PC-9 (cell line): ENCODE measurements at regions not wholly inside any gene's neighbourhood (a gene's known extent, or its start where the extent isn't known, plus 50 kb on each side); places are given as distances from the start of the nearest gene placed in this dataset.

ENCODE experiments used
- EZH2 ChIP-seq: fragments of 200-600 bp; sonication (generic); IDR thresholded peaks from 2 replicates; pipeline ENCODE4 v1.8.0; 2017; ENCODE audit warnings: antibody characterized with exemption, low read depth
- TF ChIP-seq, protein P1 (sequence below): fragments of 200-600 bp; sonication (generic); conservative IDR thresholded peaks from 2 replicates; pipeline ENCODE4 v1.6.1; 2017; ENCODE audit warnings: mixed run types, antibody characterized with exemption, mild to moderate bottlenecking, moderate library complexity

DNA sequence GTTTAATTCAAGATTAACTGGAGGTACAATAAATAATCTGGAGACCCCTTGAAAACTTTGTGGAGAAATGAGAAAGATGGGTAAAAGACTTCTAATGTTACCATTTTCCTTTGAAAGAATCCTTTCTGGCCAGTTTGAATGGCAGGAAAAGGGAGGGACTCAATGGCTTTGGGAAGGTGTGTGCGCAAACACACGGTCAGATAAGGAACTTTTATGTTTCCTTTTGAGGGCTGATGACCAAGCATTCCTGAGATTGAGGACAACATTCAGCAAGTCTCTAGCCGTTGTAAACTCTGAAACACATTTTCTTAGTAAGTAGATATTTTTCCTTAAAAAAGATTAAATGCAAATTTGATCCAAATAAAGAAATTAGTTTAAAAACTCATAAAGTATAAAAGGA is 909.7 kb upstream of the TENM4 start:
- TF ChIP-seq, protein P1, sequence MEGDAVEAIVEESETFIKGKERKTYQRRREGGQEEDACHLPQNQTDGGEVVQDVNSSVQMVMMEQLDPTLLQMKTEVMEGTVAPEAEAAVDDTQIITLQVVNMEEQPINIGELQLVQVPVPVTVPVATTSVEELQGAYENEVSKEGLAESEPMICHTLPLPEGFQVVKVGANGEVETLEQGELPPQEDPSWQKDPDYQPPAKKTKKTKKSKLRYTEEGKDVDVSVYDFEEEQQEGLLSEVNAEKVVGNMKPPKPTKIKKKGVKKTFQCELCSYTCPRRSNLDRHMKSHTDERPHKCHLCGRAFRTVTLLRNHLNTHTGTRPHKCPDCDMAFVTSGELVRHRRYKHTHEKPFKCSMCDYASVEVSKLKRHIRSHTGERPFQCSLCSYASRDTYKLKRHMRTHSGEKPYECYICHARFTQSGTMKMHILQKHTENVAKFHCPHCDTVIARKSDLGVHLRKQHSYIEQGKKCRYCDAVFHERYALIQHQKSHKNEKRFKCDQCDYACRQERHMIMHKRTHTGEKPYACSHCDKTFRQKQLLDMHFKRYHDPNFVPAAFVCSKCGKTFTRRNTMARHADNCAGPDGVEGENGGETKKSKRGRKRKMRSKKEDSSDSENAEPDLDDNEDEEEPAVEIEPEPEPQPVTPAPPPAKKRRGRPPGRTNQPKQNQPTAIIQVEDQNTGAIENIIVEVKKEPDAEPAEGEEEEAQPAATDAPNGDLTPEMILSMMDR, result no peak
- no peak for TF ChIP-seq EZH2
